Activated B cell treated with CpG ODN at 0.5 μM for 24 hours (primary cell): ENCODE measurements at regions not wholly inside any gene's neighbourhood (a gene's known extent, or its start where the extent isn't known, plus 50 kb on each side); places are given as distances from the start of the nearest gene placed in this dataset.

ENCODE experiments used
- ATAC-seq: fragments of 200-7000 bp; cut with Tn5 transposase; one replicate; pipeline ENCODE4 v1.10.0; 2021; ENCODE audit warnings: low read depth, mild to moderate bottlenecking, moderate library complexity
- CTCF ChIA-PET: fragments of 350-600 bp; sonication (Branson Sonifier 250); formaldehyde crosslinking; loops from one replicate; lab custom pipeline; 2021; ENCODE audit warnings: antibody characterized with exemption; lab: Charles Lee
- POLR2A ChIA-PET: fragments of 350-600 bp; sonication (Branson Sonifier 250); formaldehyde crosslinking; loops from one replicate; lab custom pipeline; 2021; ENCODE audit warnings: antibody characterized with exemption; lab: Charles Lee
- DNase-seq: peaks from one replicate; pipeline ENCODE4 v3.0.0; 2022
- H3K27ac Mint-ChIP-seq: one replicate; pipeline ENCODE4 v1.8.0; 2020; ENCODE audit warnings: mixed read lengths
- H3K27me3 Mint-ChIP-seq: one replicate; pipeline ENCODE4 v1.8.0; 2021; ENCODE audit warnings: mixed read lengths
- H3K36me3 Mint-ChIP-seq: one replicate; pipeline ENCODE4 v1.8.0; 2021; ENCODE audit warnings: low read depth, mixed read lengths
- H3K4me1 Mint-ChIP-seq: one replicate; pipeline ENCODE4 v1.8.0; 2021; ENCODE audit warnings: mixed read lengths
- H3K4me3 Mint-ChIP-seq: one replicate; pipeline ENCODE4 v1.8.0; 2020; ENCODE audit warnings: mild to moderate bottlenecking, mixed read lengths
- H3K9me3 Mint-ChIP-seq: one replicate; pipeline ENCODE4 v1.8.0; 2020; ENCODE audit warnings: mixed read lengths
- intact Hi-C: fragments of 100-400 bp; cut with micrococcal nuclease; formaldehyde crosslinking; loops from one replicate; pipeline ENCODE4 v1.15.1; 2024
- TF ChIP-seq, protein P1 (sequence below): fragments of 200-600 bp; IDR thresholded peaks from one replicate; pipeline ENCODE4 v1.8.0; 2022; ENCODE audit warnings: antibody characterized with exemption, mild to moderate bottlenecking

DNA sequence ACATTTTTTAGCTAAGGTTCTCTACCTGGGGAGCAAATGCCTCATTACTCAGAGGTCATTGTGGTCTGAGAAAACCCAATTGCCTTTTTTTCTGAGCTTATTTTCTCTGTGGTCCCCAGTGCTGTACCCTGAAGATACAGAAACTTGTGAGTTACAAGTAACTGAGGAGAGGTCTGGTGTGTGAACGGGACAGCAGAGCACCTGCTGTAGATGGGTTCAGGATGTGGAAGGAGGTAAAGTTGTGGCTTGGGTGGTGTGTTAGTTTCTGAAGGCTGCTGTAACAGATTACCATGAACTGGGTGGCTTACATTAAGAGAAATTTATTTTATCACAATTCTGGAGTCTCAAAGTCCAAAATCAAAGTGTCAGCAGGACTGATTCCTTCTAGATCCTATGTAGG, 449.1 kb upstream of the NRP1 start:
- Mint-ChIP-seq H3K36me3 (no peaks in the 10 kb centered on the region), H3K27ac (no peak overlapping the region), H3K9me3 (no peaks in the 10 kb centered on the region), H3K4me3 (no peak overlapping the region), H3K4me1 (no peaks in the 10 kb centered on the region), H3K27me3 (no peaks in the 10 kb centered on the region)
- intact Hi-C loops = no loop called here
- no peak for DNase-seq
- CTCF ChIA-PET = no interaction called here
- TF ChIP-seq, protein P1, sequence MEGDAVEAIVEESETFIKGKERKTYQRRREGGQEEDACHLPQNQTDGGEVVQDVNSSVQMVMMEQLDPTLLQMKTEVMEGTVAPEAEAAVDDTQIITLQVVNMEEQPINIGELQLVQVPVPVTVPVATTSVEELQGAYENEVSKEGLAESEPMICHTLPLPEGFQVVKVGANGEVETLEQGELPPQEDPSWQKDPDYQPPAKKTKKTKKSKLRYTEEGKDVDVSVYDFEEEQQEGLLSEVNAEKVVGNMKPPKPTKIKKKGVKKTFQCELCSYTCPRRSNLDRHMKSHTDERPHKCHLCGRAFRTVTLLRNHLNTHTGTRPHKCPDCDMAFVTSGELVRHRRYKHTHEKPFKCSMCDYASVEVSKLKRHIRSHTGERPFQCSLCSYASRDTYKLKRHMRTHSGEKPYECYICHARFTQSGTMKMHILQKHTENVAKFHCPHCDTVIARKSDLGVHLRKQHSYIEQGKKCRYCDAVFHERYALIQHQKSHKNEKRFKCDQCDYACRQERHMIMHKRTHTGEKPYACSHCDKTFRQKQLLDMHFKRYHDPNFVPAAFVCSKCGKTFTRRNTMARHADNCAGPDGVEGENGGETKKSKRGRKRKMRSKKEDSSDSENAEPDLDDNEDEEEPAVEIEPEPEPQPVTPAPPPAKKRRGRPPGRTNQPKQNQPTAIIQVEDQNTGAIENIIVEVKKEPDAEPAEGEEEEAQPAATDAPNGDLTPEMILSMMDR = no peak
- POLR2A ChIA-PET = no interaction called here
- no peak for ATAC-seq

GRCh38 chr10:33783078-33783477, 448.6 kb upstream of the NRP1 start:
- no peaks in the 10 kb centered on the region for H3K36me3 Mint-ChIP-seq
- ATAC-seq = no peak
- H3K27me3 Mint-ChIP-seq = no peaks in the 10 kb centered on the region
- TF ChIP-seq, protein P1 = no peak
- H3K4me3 Mint-ChIP-seq = no peak overlapping the region
- no peak overlapping the region for H3K27ac Mint-ChIP-seq
- no peaks in the 10 kb centered on the region for H3K9me3 Mint-ChIP-seq
- intact Hi-C loops = no loop called here
- no peak for DNase-seq
- CTCF ChIA-PET = no interaction called here
- POLR2A ChIA-PET = no interaction called here
- no peaks in the 10 kb centered on the region for H3K4me1 Mint-ChIP-seq

DNA sequence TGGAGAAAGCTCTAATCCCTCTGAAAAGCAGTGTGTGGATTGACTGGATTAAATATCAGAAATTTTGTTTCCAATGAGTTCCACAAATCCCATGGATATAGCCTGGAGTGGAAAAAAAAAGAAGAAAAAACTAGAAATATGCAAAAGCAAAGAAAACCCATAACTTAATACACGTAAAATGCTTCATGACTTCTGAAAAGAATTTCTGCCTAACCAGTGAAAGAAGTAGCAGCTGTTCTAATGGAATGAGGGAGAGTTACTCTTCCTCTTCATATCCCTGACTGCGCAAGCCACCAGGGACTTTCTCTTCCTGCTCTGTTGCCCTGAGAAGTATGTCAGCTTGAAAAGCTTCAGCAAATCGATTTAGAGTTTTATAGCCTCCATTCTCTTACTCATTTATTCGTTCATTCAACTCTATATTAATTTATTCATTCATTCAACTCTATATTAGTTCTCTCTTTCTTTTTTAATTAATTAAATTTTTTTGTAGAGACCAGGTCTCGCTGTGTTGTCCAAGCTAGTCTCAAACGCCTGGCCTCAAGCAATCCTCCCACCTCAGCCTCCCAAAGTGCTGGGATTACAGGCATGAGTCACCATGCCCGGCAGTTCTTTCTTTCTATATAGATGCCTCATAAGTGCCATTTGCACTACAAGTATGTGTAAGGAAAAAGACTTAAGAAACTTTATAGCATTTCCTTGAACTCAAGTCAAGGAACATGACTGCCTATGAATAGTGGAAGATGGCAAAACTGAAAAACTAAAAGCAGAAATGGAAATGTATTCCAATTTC, 447.3 kb upstream of the NRP1 start:
- H3K9me3 Mint-ChIP-seq = peaks cover under 1% of the 10 kb centered on the region
- CTCF ChIA-PET = no interaction called here
- no peak for ATAC-seq

GRCh38 chr10:33780961-33781360, 446.5 kb upstream of the NRP1 start:
- TF ChIP-seq, protein P1 = no peak
- CTCF ChIA-PET = no interaction called here
- no peaks in the 10 kb centered on the region for H3K4me1 Mint-ChIP-seq
- H3K27ac Mint-ChIP-seq = no peak overlapping the region
- ATAC-seq (no peak), DNase-seq (no peak)
- no peaks in the 10 kb centered on the region for H3K36me3 Mint-ChIP-seq
- intact Hi-C loops = no loop called here
- POLR2A ChIA-PET = no interaction called here
- no peak overlapping the region for H3K4me3 Mint-ChIP-seq
- no peaks in the 10 kb centered on the region for H3K27me3 Mint-ChIP-seq
- H3K9me3 Mint-ChIP-seq = peaks cover 5% of the 10 kb centered on the region

More for the DNA sequence above, 447.3 kb upstream of the NRP1 start:
- H3K27ac Mint-ChIP-seq = no peak overlapping the region
- POLR2A ChIA-PET = no interaction called here
- TF ChIP-seq, protein P1 = no peak
- H3K4me3 Mint-ChIP-seq = no peak overlapping the region
- no peak for DNase-seq
- intact Hi-C loops = no loop called here
- H3K4me1 Mint-ChIP-seq = no peaks in the 10 kb centered on the region
- no peaks in the 10 kb centered on the region for H3K27me3 Mint-ChIP-seq
- H3K36me3 Mint-ChIP-seq = no peaks in the 10 kb centered on the region

GRCh38 chr10:33777223-33777622, 442.8 kb upstream of the NRP1 start:
- TF ChIP-seq, protein P1 = no peak
- peaks cover 9% of the 10 kb centered on the region for H3K9me3 Mint-ChIP-seq
- DNase-seq (no peak), ATAC-seq (no peak)
- H3K4me1 Mint-ChIP-seq = peaks cover 2% of the 10 kb centered on the region
- H3K27me3 Mint-ChIP-seq = no peaks in the 10 kb centered on the region
- intact Hi-C loops = no loop called here
- CTCF ChIA-PET = no interaction called here
- no peaks in the 10 kb centered on the region for H3K36me3 Mint-ChIP-seq
- POLR2A ChIA-PET = no interaction called here
- H3K4me3 Mint-ChIP-seq = no peak overlapping the region
- H3K27ac Mint-ChIP-seq = no peak overlapping the region
